ENCODE measurements at regions not wholly inside any gene's neighbourhood (a gene's known extent, or its start where the extent isn't known, plus 50 kb on each side); places are given as distances from the start of the nearest gene placed in this dataset.
"Not testable (repeated sequence)": the region's sequence is repeated elsewhere in the genome, so short reads cannot be mapped to it uniquely, and the experiment has no call there.

GRCh38 chr2:111301677-111302076 lies 181.0 kb downstream of the BCL2L11 start:
- not testable (repeated sequence) for H3K4ac ChIP-seq (ENCODE audit: low read depth, low read length); H2AK5ac ChIP-seq (ENCODE audit: low read length); H3K36me3 ChIP-seq (ENCODE audit: control insufficient read depth, insufficient read depth, low read length); H3K27ac ChIP-seq (ENCODE audit: low read depth, low read length); H3K9ac ChIP-seq (ENCODE audit: low read length); H3K79me2 ChIP-seq (ENCODE audit: control insufficient read depth, insufficient read depth, low read length); H3K23ac ChIP-seq (ENCODE audit: low read length); DNase-seq; H2BK15ac ChIP-seq (replicated peaks; ENCODE audit: low read depth); H3K18ac ChIP-seq (ENCODE audit: low read length); H3K79me1 ChIP-seq (ENCODE audit: low read length); H4K5ac ChIP-seq (ENCODE audit: low read length); H4K8ac ChIP-seq (ENCODE audit: low read depth, low read length); H3K4me3 ChIP-seq (ENCODE audit: low read length); H3K4me1 ChIP-seq (ENCODE audit: control insufficient read depth, low read depth, low read length); H2BK5ac ChIP-seq (ENCODE audit: low read length); H2BK120ac ChIP-seq (ENCODE audit: low read depth, low read length); H3K27me3 ChIP-seq (ENCODE audit: insufficient read depth, low read length, poor library complexity); H3K4me2 ChIP-seq (ENCODE audit: low read length); H3K56ac ChIP-seq (ENCODE audit: low read length)
- WGBS (ENCODE audit: extremely low coverage, insufficient coverage, low lambda C conversion rate): no CpG with 5 or more reads among the region's 3 CpGs

GRCh38 chr2:111302397-111303218 lies 181.9 kb downstream of the BCL2L11 start:
- H3K36me3 ChIP-seq (ENCODE audit: control insufficient read depth, insufficient read depth, low read length); H3K23ac ChIP-seq (ENCODE audit: low read length); H3K4me1 ChIP-seq (ENCODE audit: control insufficient read depth, low read depth, low read length); H3K4me2 ChIP-seq (ENCODE audit: low read length); H2AK5ac ChIP-seq (ENCODE audit: low read length); H2BK5ac ChIP-seq (ENCODE audit: low read length); H2BK15ac ChIP-seq (replicated peaks; ENCODE audit: low read depth); H2BK120ac ChIP-seq (ENCODE audit: low read depth, low read length); H3K79me1 ChIP-seq (ENCODE audit: low read length); H3K56ac ChIP-seq (ENCODE audit: low read length); DNase-seq; H4K5ac ChIP-seq (ENCODE audit: low read length); H3K4ac ChIP-seq (ENCODE audit: low read depth, low read length); H3K79me2 ChIP-seq (ENCODE audit: control insufficient read depth, insufficient read depth, low read length); H3K18ac ChIP-seq (ENCODE audit: low read length); H3K4me3 ChIP-seq (ENCODE audit: low read length); H3K27ac ChIP-seq (ENCODE audit: low read depth, low read length); H3K27me3 ChIP-seq (ENCODE audit: insufficient read depth, low read length, poor library complexity); H3K9ac ChIP-seq (ENCODE audit: low read length); H4K8ac ChIP-seq (ENCODE audit: low read depth, low read length): not testable (repeated sequence)
- WGBS (ENCODE audit: extremely low coverage, insufficient coverage, low lambda C conversion rate): no CpG with 5 or more reads among the region's 7 CpGs

DNA sequence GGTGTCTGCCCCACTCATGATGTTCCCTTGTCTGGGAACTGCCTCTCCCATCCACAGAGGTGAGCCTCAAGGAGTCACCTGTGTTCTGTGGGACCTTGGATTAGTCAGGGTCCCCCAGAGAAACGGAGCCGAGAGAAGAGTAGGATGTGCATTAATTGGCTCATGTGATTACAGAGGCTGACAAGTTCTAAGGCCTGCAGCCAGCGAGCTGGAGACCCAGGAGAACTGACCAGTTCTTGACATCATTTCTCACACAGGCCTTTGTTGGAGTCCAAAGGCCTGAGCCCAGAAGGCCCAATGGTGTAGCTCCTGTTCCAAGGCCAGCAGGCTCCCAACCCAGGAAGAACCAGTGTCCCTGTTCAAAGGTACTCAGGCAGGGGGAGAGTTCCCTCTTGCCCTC lies 186.6 kb downstream of the BCL2L11 start:
- not testable (repeated sequence) for H3K23ac ChIP-seq (ENCODE audit: low read length); H3K36me3 ChIP-seq (ENCODE audit: control insufficient read depth, insufficient read depth, low read length); DNase-seq; H3K9ac ChIP-seq (ENCODE audit: low read length); H3K4me2 ChIP-seq (ENCODE audit: low read length); H2BK120ac ChIP-seq (ENCODE audit: low read depth, low read length); H3K4me3 ChIP-seq (ENCODE audit: low read length); H4K5ac ChIP-seq (ENCODE audit: low read length); H4K8ac ChIP-seq (ENCODE audit: low read depth, low read length); H3K56ac ChIP-seq (ENCODE audit: low read length); H2AK5ac ChIP-seq (ENCODE audit: low read length); H3K79me1 ChIP-seq (ENCODE audit: low read length); H3K27me3 ChIP-seq (ENCODE audit: insufficient read depth, low read length, poor library complexity); H3K4me1 ChIP-seq (ENCODE audit: control insufficient read depth, low read depth, low read length); H3K27ac ChIP-seq (ENCODE audit: low read depth, low read length); H3K4ac ChIP-seq (ENCODE audit: low read depth, low read length); H2BK15ac ChIP-seq (replicated peaks; ENCODE audit: low read depth); H3K79me2 ChIP-seq (ENCODE audit: control insufficient read depth, insufficient read depth, low read length); H2BK5ac ChIP-seq (ENCODE audit: low read length); H3K18ac ChIP-seq (ENCODE audit: low read length)
- no CpG with 5 or more reads among the region's 3 CpGs for WGBS (ENCODE audit: extremely low coverage, insufficient coverage, low lambda C conversion rate)

GRCh38 chr2:111309231-111310075 lies 188.7 kb downstream of the BCL2L11 start:
- H3K27ac ChIP-seq (ENCODE audit: low read depth, low read length); DNase-seq; H3K56ac ChIP-seq (ENCODE audit: low read length); H3K9ac ChIP-seq (ENCODE audit: low read length); H3K4me2 ChIP-seq (ENCODE audit: low read length); H2BK120ac ChIP-seq (ENCODE audit: low read depth, low read length); H2BK5ac ChIP-seq (ENCODE audit: low read length); H3K36me3 ChIP-seq (ENCODE audit: control insufficient read depth, insufficient read depth, low read length); H3K4ac ChIP-seq (ENCODE audit: low read depth, low read length); H3K27me3 ChIP-seq (ENCODE audit: insufficient read depth, low read length, poor library complexity); H3K79me2 ChIP-seq (ENCODE audit: control insufficient read depth, insufficient read depth, low read length); H2AK5ac ChIP-seq (ENCODE audit: low read length); H3K4me1 ChIP-seq (ENCODE audit: control insufficient read depth, low read depth, low read length); H3K4me3 ChIP-seq (ENCODE audit: low read length); H3K23ac ChIP-seq (ENCODE audit: low read length); H2BK15ac ChIP-seq (replicated peaks; ENCODE audit: low read depth); H3K18ac ChIP-seq (ENCODE audit: low read length); H3K79me1 ChIP-seq (ENCODE audit: low read length); H4K5ac ChIP-seq (ENCODE audit: low read length); H4K8ac ChIP-seq (ENCODE audit: low read depth, low read length): not testable (repeated sequence)
- whole genome bisulfite sequencing (ENCODE audit: extremely low coverage, insufficient coverage, low lambda C conversion rate): no CpG with 5 or more reads among the region's 6 CpGs

- WGBS (ENCODE audit: extremely low coverage, insufficient coverage, low lambda C conversion rate): no CpG with 5 or more reads among the region's 8 CpGs
- H3K4me1 ChIP-seq (ENCODE audit: control insufficient read depth, low read depth, low read length); H3K9ac ChIP-seq (ENCODE audit: low read length): not testable (repeated sequence)
Measured at GRCh38 chr2:111310395-111310794, 189.7 kb downstream of the BCL2L11 start.

More at GRCh38 chr2:111310395-111310794, 189.7 kb downstream of the BCL2L11 start:
- not testable (repeated sequence) for H3K79me1 ChIP-seq (ENCODE audit: low read length); H3K4me3 ChIP-seq (ENCODE audit: low read length); H3K36me3 ChIP-seq (ENCODE audit: control insufficient read depth, insufficient read depth, low read length); H2BK120ac ChIP-seq (ENCODE audit: low read depth, low read length); H2BK15ac ChIP-seq (replicated peaks; ENCODE audit: low read depth); H3K4me2 ChIP-seq (ENCODE audit: low read length); H3K23ac ChIP-seq (ENCODE audit: low read length); H4K5ac ChIP-seq (ENCODE audit: low read length); H3K27ac ChIP-seq (ENCODE audit: low read depth, low read length); H3K27me3 ChIP-seq (ENCODE audit: insufficient read depth, low read length, poor library complexity); DNase-seq; H3K18ac ChIP-seq (ENCODE audit: low read length); H2AK5ac ChIP-seq (ENCODE audit: low read length); H3K56ac ChIP-seq (ENCODE audit: low read length); H2BK5ac ChIP-seq (ENCODE audit: low read length); H3K4ac ChIP-seq (ENCODE audit: low read depth, low read length); H4K8ac ChIP-seq (ENCODE audit: low read depth, low read length); H3K79me2 ChIP-seq (ENCODE audit: control insufficient read depth, insufficient read depth, low read length)
